ENCODE measurements at regions not wholly inside any gene's neighbourhood (a gene's known extent, or its start where the extent isn't known, plus 50 kb on each side); places are given as distances from the start of the nearest gene placed in this dataset.
"Not testable (repeated sequence)": the region's sequence is repeated elsewhere in the genome, so short reads cannot be mapped to it uniquely, and the experiment has no call there.

- peak; percentile 28 for DNase-seq (ENCODE audit: low read depth)
Observed at GRCh38 chr16:70014915-70015314, 63.8 kb downstream of the CLEC18A start.

- DNase-seq (ENCODE audit: low read depth): not testable (repeated sequence)
Observed at GRCh38 chr16:70016751-70017150, 65.6 kb downstream of the CLEC18A start.

GRCh38 chr16:70018254-70018653 is 67.1 kb downstream of the CLEC18A start:
- peak; percentile 5 for DNase-seq (ENCODE audit: low read depth)

- DNase-seq (ENCODE audit: low read depth): not testable (repeated sequence)
Observed at GRCh38 chr16:70023207-70023606, 72.1 kb downstream of the CLEC18A start.

GRCh38 chr16:70023956-70024355 is 72.8 kb downstream of the CLEC18A start:
- not testable (repeated sequence) for DNase-seq (ENCODE audit: low read depth)

GRCh38 chr16:70026165-70026854 is 75.2 kb downstream of the CLEC18A start:
- DNase-seq (ENCODE audit: low read depth): not testable (repeated sequence)

GRCh38 chr16:70032906-70033305 is 81.2 kb upstream of the PDPR start:
- not testable (repeated sequence) for DNase-seq (ENCODE audit: low read depth)

- not testable (repeated sequence) for DNase-seq (ENCODE audit: low read depth)
Observed at GRCh38 chr16:70037913-70038312, 76.2 kb upstream of the PDPR start.

GRCh38 chr16:70040554-70040953 is 73.6 kb upstream of the PDPR start:
- not testable (repeated sequence) for DNase-seq (ENCODE audit: low read depth)

- peak; percentile 6 for DNase-seq (ENCODE audit: low read depth)
Observed at GRCh38 chr16:70043538-70044067, 70.5 kb upstream of the PDPR start.

GRCh38 chr16:70046560-70046959 is 67.6 kb upstream of the PDPR start:
- not testable (repeated sequence) for DNase-seq (ENCODE audit: low read depth)

- DNase-seq (ENCODE audit: low read depth): not testable (repeated sequence)
Observed at GRCh38 chr16:70048083-70048482, 66.0 kb upstream of the PDPR start.

- not testable (repeated sequence) for DNase-seq (ENCODE audit: low read depth)
Observed at GRCh38 chr16:70058056-70058455, 56.1 kb upstream of the PDPR start.

- DNase-seq (ENCODE audit: low read depth): not testable (repeated sequence)
Observed at GRCh38 chr16:70059429-70059828, 54.7 kb upstream of the PDPR start.

GRCh38 chr16:70060521-70061027 is 53.6 kb upstream of the PDPR start:
- DNase-seq (ENCODE audit: low read depth): not testable (repeated sequence)

- not testable (repeated sequence) for DNase-seq (ENCODE audit: low read depth)
Observed at GRCh38 chr16:70061671-70062218, 52.4 kb upstream of the PDPR start.

GRCh38 chr16:70062947-70063346 is 51.2 kb upstream of the PDPR start:
- DNase-seq (ENCODE audit: low read depth): not testable (repeated sequence)
